Peyer's patch (tissue), 4 donors: ENCODE measurements at regions not wholly inside any gene's neighbourhood (a gene's known extent, or its start where the extent isn't known, plus 50 kb on each side); places are given as distances from the start of the nearest gene placed in this dataset.

Experiments used
- POLR2A ChIP-seq, 2 donors: fragments of 450-650 bp; IDR thresholded peaks; one replicate each; pipeline ENCODE4 v1.5.1; 2017; ENCODE audit warnings: antibody characterized with exemption in 2 of 2, mild to moderate bottlenecking in 2 of 2, moderate library complexity in 2 of 2
- TF ChIP-seq, protein P1 (sequence below), 6 experiments: fragments of 450-650 bp in 4 of 6; fragments of 200-600 bp in 2 of 6; sonication (generic) in 1 of 6; IDR thresholded peaks; one replicate each; pipeline ENCODE4 v1.5.1; 2017 to 2019; ENCODE audit warnings: antibody characterized with exemption in 6 of 6, mild to moderate bottlenecking in 3 of 6, moderate library complexity in 1 of 6

DNA sequence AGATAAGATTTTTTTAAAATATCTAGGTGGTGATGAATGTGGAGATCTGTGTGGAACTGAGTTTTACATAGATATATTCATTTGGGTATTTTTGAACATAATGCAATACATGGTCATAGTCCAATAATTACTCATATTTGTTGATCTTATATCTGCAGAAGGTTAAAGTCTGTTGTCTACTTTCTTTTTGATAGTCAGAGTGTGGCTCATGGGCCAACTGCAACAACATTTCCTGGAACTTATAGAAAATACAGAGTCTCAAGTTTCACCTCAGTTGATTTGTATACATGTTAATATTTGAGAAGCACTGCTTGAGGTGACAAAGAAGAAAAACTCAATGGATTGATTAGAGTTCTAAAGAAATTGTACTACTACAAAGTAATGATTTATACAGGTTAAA lies 408.4 kb downstream of the ARAP2 start:
- TF ChIP-seq, protein P1, sequence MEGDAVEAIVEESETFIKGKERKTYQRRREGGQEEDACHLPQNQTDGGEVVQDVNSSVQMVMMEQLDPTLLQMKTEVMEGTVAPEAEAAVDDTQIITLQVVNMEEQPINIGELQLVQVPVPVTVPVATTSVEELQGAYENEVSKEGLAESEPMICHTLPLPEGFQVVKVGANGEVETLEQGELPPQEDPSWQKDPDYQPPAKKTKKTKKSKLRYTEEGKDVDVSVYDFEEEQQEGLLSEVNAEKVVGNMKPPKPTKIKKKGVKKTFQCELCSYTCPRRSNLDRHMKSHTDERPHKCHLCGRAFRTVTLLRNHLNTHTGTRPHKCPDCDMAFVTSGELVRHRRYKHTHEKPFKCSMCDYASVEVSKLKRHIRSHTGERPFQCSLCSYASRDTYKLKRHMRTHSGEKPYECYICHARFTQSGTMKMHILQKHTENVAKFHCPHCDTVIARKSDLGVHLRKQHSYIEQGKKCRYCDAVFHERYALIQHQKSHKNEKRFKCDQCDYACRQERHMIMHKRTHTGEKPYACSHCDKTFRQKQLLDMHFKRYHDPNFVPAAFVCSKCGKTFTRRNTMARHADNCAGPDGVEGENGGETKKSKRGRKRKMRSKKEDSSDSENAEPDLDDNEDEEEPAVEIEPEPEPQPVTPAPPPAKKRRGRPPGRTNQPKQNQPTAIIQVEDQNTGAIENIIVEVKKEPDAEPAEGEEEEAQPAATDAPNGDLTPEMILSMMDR (IDR thresholded peaks at IDR 0.05), result no peak
- TF ChIP-seq POLR2A (IDR thresholded peaks at IDR 0.05), result no peak
